Endodermal cell (in vitro differentiated cells): ENCODE measurements at regions not wholly inside any gene's neighbourhood (a gene's known extent, or its start where the extent isn't known, plus 50 kb on each side); places are given as distances from the start of the nearest gene placed in this dataset.

Experiments used
- DNase-seq: peaks from one replicate; pipeline ENCODE4 v3.0.0-alpha.2; 2017
- H3K27ac ChIP-seq: 2 replicates; pipeline ENCODE4 v1.5.1; 2013; ENCODE audit warnings: mild to moderate bottlenecking, low read depth, low read length, moderate library complexity
- H3K27me3 ChIP-seq: 2 replicates; pipeline ENCODE4 v1.6.1; 2013; ENCODE audit warnings: mild to moderate bottlenecking, low read length, moderate library complexity; ENCODE audit not compliant: insufficient read depth, control insufficient read depth, poor library complexity, severe bottlenecking
- H3K36me3 ChIP-seq: 2 replicates; pipeline ENCODE4 v1.7.0; 2013; ENCODE audit warnings: mild to moderate bottlenecking, low read length, moderate library complexity; ENCODE audit not compliant: control insufficient read depth, insufficient read depth
- H3K4me1 ChIP-seq: one replicate; pipeline ENCODE4 v1.7.0; 2013; ENCODE audit warnings: low read length; ENCODE audit not compliant: control insufficient read depth, insufficient read depth
- H3K4me3 ChIP-seq: 2 replicates; pipeline ENCODE4 v1.5.1; 2013; ENCODE audit warnings: mild to moderate bottlenecking, low read length, moderate library complexity
- H3K9ac ChIP-seq: 2 replicates; pipeline ENCODE4 v1.6.1; 2013; ENCODE audit warnings: mild to moderate bottlenecking, low read length, moderate library complexity; ENCODE audit not compliant: poor library complexity, severe bottlenecking; ENCODE audit errors: extremely low read depth
- H3K9me3 ChIP-seq: 2 replicates; pipeline ENCODE4 v1.6.1; 2013; ENCODE audit warnings: mild to moderate bottlenecking, low read length, moderate library complexity; ENCODE audit not compliant: control insufficient read depth
- H3K27ac Mint-ChIP-seq: 2 replicates; pipeline ENCODE4 v1.8.0; 2020; ENCODE audit warnings: mixed read lengths
- H3K27me3 Mint-ChIP-seq: 2 replicates; pipeline ENCODE4 v1.8.0; 2021; ENCODE audit warnings: mild to moderate bottlenecking, mixed read lengths; ENCODE audit not compliant: insufficient read depth
- H3K36me3 Mint-ChIP-seq: 2 replicates; pipeline ENCODE4 v1.8.0; 2020; ENCODE audit warnings: low read depth, mixed read lengths
- H3K4me1 Mint-ChIP-seq: 2 replicates; pipeline ENCODE4 v1.8.0; 2020; ENCODE audit warnings: mixed read lengths
- H3K4me3 Mint-ChIP-seq: 2 replicates; pipeline ENCODE4 v1.8.0; 2020; ENCODE audit warnings: mild to moderate bottlenecking, moderate library complexity, mixed read lengths
- H3K9me3 Mint-ChIP-seq: 2 replicates; pipeline ENCODE4 v1.8.0; 2020; ENCODE audit warnings: mild to moderate bottlenecking, mixed read lengths
- WGBS, 2 experiments: methylation state at CpG; one replicate each; pipeline versions ENCODE4 v1.1.5 to v1.1.7; 2013; ENCODE audit warnings: missing lambda C conversion rate in 2 of 2, mixed read lengths in 1 of 2; ENCODE audit not compliant: insufficient coverage in 1 of 2, insufficient read length in 1 of 2; 5-methylcytosine and 5-hydroxymethylcytosine counted together
- TF ChIP-seq, protein P1 (sequence below): fragments of 200-600 bp; sonication (generic); conservative IDR thresholded peaks from 2 replicates; pipeline ENCODE4 v1.5.0; 2021; ENCODE audit warnings: antibody characterized with exemption, mild to moderate bottlenecking

DNA sequence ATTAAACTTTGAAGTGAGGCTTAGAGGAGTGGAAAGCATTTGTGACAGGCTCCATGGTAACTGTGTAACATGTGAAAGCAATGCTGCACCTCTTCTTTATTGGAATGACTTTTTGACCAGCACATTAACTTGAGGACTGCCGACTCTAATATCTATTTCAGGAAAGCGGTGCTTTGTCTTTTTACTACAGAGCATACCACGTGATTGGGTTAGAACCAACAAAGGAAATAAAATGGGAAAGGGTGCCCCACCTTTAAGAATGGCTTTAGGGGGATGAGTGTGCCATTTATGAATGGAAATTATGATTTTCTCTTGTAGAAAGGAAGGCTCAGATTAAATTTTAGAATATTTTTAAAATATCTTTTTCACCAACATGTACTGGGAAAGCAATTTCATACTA is 57.3 kb upstream of the VPREB1 start:
- H3K9me3 ChIP-seq: no peaks in the 10 kb centered on the region
- Mint-ChIP-seq H3K4me3 (no peak overlapping the region), H3K4me1 (no peaks in the 10 kb centered on the region), H3K27ac (no peak overlapping the region), H3K27me3 (peaks cover 99% of the 10 kb centered on the region), H3K9me3 (peaks cover 20% of the 10 kb centered on the region), H3K36me3 (no peaks in the 10 kb centered on the region)
- TF ChIP-seq, protein P1, sequence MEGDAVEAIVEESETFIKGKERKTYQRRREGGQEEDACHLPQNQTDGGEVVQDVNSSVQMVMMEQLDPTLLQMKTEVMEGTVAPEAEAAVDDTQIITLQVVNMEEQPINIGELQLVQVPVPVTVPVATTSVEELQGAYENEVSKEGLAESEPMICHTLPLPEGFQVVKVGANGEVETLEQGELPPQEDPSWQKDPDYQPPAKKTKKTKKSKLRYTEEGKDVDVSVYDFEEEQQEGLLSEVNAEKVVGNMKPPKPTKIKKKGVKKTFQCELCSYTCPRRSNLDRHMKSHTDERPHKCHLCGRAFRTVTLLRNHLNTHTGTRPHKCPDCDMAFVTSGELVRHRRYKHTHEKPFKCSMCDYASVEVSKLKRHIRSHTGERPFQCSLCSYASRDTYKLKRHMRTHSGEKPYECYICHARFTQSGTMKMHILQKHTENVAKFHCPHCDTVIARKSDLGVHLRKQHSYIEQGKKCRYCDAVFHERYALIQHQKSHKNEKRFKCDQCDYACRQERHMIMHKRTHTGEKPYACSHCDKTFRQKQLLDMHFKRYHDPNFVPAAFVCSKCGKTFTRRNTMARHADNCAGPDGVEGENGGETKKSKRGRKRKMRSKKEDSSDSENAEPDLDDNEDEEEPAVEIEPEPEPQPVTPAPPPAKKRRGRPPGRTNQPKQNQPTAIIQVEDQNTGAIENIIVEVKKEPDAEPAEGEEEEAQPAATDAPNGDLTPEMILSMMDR: no peak
- no peak for DNase-seq
- peaks cover 57% of the 10 kb centered on the region for H3K27me3 ChIP-seq
- WGBS, 2 experiments: 67 to 78% methylated on average over 3 of the region's 3 CpGs
- peaks cover 5% of the 10 kb centered on the region for H3K4me1 ChIP-seq
- H3K4me3 ChIP-seq: no peak overlapping the region
- H3K9ac ChIP-seq: no peak overlapping the region
- H3K27ac ChIP-seq: no peak overlapping the region
- H3K36me3 ChIP-seq: no peaks in the 10 kb centered on the region

DNA sequence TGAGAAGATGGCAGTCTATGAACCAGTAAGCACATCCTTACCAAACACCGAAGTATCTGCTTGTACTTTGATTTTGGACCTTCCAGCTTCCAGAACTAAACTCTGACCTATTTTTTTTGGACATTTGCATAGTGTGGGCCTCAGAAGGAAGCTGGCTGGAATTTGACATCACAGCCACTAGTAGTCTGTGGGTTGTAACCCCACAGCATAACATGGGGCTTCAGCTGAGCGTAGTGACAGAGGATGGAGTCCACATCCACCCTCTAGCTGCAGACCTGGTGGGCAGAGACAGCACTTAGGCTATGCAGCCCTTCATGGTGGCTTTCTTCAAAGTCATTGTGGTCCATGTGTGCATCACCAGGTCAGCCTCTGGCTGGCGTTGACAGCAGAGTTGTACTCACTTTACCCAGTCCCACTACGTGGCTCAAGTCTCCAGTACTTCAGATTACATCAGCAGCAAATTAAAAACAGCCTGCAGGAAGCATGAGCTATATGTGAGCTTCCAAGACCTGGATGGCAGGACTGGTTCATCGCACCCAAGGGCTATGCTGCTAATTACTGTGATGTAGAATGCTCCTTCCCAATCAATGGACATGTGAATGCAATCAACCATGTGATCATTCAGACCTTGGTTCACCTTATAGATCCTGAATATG is 58.6 kb upstream of the VPREB1 start:
- Mint-ChIP-seq H3K36me3 (no peaks in the 10 kb centered on the region), H3K27ac (no peak overlapping the region), H3K4me1 (peaks cover 4% of the 10 kb centered on the region), H3K9me3 (peaks cover 20% of the 10 kb centered on the region), H3K4me3 (no peak overlapping the region), H3K27me3 (peaks cover 99% of the 10 kb centered on the region)
- Histone ChIP-seq H3K9ac (no peak overlapping the region), H3K9me3 (no peaks in the 10 kb centered on the region), H3K27ac (no peak overlapping the region), H3K4me3 (no peak overlapping the region), H3K27me3 (peaks cover 70% of the 10 kb centered on the region), H3K36me3 (no peaks in the 10 kb centered on the region), H3K4me1 (peaks cover 10% of the 10 kb centered on the region)
- WGBS, 2 experiments: 59 to 70% methylated on average over 4 to 5 of the region's 5 CpGs
- no peak for DNase-seq
- TF ChIP-seq, protein P1: no peak

DNA sequence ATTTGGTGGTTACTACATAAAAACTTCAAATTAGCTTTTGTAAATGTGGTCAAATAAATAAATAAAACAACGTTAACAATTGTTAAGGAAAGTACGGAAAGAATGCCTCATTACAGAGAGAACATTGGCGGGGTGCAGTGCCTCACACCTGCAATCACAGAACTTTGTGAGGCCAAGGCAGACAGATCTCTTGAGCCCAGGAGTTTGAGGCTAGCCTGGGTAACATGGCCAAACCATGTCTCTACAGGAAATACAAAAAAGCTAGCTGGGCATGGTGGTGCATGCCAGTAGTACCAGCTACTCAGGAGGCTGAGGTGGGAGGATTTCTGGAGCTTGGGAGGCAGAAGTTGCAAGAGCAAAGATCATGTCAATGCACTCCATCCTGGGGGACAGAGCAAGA is 59.4 kb upstream of the VPREB1 start:
- H3K4me3 Mint-ChIP-seq: no peak overlapping the region
- no peak for DNase-seq
- peaks cover 10% of the 10 kb centered on the region for H3K4me1 ChIP-seq
- H3K36me3 Mint-ChIP-seq: no peaks in the 10 kb centered on the region
- no peak overlapping the region for H3K4me3 ChIP-seq
- WGBS, 2 experiments: 74 to 80% methylated on average over 3 of the region's 3 CpGs
- no peak overlapping the region for H3K9ac ChIP-seq
- TF ChIP-seq, protein P1: no peak
- H3K9me3 Mint-ChIP-seq: peaks cover 20% of the 10 kb centered on the region
- peaks cover 4% of the 10 kb centered on the region for H3K4me1 Mint-ChIP-seq
- H3K27me3 ChIP-seq: peaks cover 76% of the 10 kb centered on the region
- no peak overlapping the region for H3K27ac Mint-ChIP-seq
- no peaks in the 10 kb centered on the region for H3K9me3 ChIP-seq
- no peak overlapping the region for H3K27ac ChIP-seq
- H3K27me3 Mint-ChIP-seq: peaks cover 98% of the 10 kb centered on the region
- no peaks in the 10 kb centered on the region for H3K36me3 ChIP-seq
